Lower leg skin (tissue), 3 donors: ENCODE measurements at regions not wholly inside any gene's neighbourhood (a gene's known extent, or its start where the extent isn't known, plus 50 kb on each side); places are given as distances from the start of the nearest gene placed in this dataset.

Experiments used
- CTCF ChIP-seq, 3 donors: fragments of 450-650 bp; IDR thresholded peaks; one replicate each; pipeline ENCODE4 v1.5.1; 2016; ENCODE audit warnings: antibody characterized with exemption in 3 of 3, mild to moderate bottlenecking in 3 of 3, moderate library complexity in 2 of 3
- POLR2A ChIP-seq, 2 donors: fragments of 450-650 bp; IDR thresholded peaks; one replicate each; pipeline ENCODE4 v1.6.1; 2016 to 2017; ENCODE audit warnings: antibody characterized with exemption in 2 of 2, mild to moderate bottlenecking in 1 of 2, moderate library complexity in 1 of 2

- TF ChIP-seq CTCF (IDR thresholded peaks at IDR 0.05), result no peak
- TF ChIP-seq POLR2A (IDR thresholded peaks at IDR 0.05), result no peak
These were observed 1189.9 kb downstream of the UQCRFS1 start for GRCh38 chr19:28023064-28023463.
